Activated T-helper 2 cell treated with anti-CD3 and anti-CD28 coated beads, Interferon-gamma antibody, Interleukin-2, Interleukin-4, amounts not matched to agents 10 μg/mL and 5 μg/mL and 100 μg/mL, durations not matched to agents 14 hours and 24 hours and 36 hours (primary cell): ENCODE measurements at regions not wholly inside any gene's neighbourhood (a gene's known extent, or its start where the extent isn't known, plus 50 kb on each side); places are given as distances from the start of the nearest gene placed in this dataset.
"Not testable (repeated sequence)": the region's sequence is repeated elsewhere in the genome, so short reads cannot be mapped to it uniquely, and the experiment has no call there.

Source experiments
- DNase-seq: peaks from one replicate; pipeline ENCODE4 v3.0.0; 2021; ENCODE audit warnings: low spot score
- H3K27ac Mint-ChIP-seq: one replicate; pipeline ENCODE4 v1.8.0; 2021; ENCODE audit warnings: mixed read lengths
- H3K27me3 Mint-ChIP-seq: one replicate; pipeline ENCODE4 v1.8.0; 2021; ENCODE audit warnings: low read depth, mixed read lengths
- H3K36me3 Mint-ChIP-seq: one replicate; pipeline ENCODE4 v1.8.0; 2021; ENCODE audit warnings: low read depth, mixed read lengths
- H3K4me1 Mint-ChIP-seq: one replicate; pipeline ENCODE4 v1.8.0; 2021; ENCODE audit warnings: low read depth, mixed read lengths
- H3K4me3 Mint-ChIP-seq: one replicate; pipeline ENCODE4 v1.8.0; 2021; ENCODE audit warnings: low read depth, mild to moderate bottlenecking, moderate library complexity, mixed read lengths
- H3K9me3 Mint-ChIP-seq: one replicate; pipeline ENCODE4 v1.8.0; 2021; ENCODE audit warnings: mixed read lengths
- intact Hi-C: fragments of 100-400 bp; cut with micrococcal nuclease; formaldehyde crosslinking; loops from one replicate; pipeline ENCODE4 v1.15.1; 2023

DNA sequence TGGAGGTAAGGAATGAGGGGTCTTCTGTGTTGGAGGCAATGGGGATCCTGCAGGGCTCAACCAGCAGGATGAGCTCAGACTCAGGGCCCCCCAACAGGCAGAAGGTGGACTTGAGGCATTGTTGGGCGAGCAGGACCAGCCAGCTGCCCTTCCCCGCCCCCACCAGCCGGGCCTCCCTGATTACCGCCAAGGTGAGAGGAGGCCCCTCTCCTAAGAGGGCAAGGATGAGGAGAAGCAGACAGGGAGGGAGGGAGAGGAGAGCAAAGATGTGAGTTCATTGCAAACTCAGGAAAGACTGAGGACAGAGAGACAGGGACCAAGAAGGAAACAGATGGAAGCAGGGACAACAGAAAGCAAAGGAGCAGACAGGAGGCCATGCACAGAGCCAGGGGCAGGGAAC lies 272.8 kb upstream of the XYLT1 start:
- H3K9me3 Mint-ChIP-seq: no peaks in the 10 kb centered on the region
- no peaks in the 10 kb centered on the region for H3K36me3 Mint-ChIP-seq
- no peak overlapping the region for H3K27ac Mint-ChIP-seq
- no peak overlapping the region for H3K4me3 Mint-ChIP-seq
- H3K4me1 Mint-ChIP-seq: no peaks in the 10 kb centered on the region
- DNase-seq: no peak
- no peaks in the 10 kb centered on the region for H3K27me3 Mint-ChIP-seq
- intact Hi-C loops: no loop called here

- Mint-ChIP-seq H3K27ac (no peak overlapping the region), H3K4me1 (no peaks in the 10 kb centered on the region), H3K9me3 (no peaks in the 10 kb centered on the region), H3K4me3 (no peak overlapping the region), H3K36me3 (no peaks in the 10 kb centered on the region), H3K27me3 (no peaks in the 10 kb centered on the region)
- DNase-seq: no peak
- intact Hi-C loops: no loop called here
Observed at GRCh38 chr16:17743158-17743557, 272.4 kb upstream of the XYLT1 start.

- H3K4me3 Mint-ChIP-seq, DNase-seq, H3K27ac Mint-ChIP-seq, H3K27me3 Mint-ChIP-seq, H3K4me1 Mint-ChIP-seq, intact Hi-C loops, H3K9me3 Mint-ChIP-seq, H3K36me3 Mint-ChIP-seq: not testable (repeated sequence)
Observed at GRCh38 chr16:17735099-17735498, 264.3 kb upstream of the XYLT1 start.

GRCh38 chr16:17729820-17730219 lies 259.1 kb upstream of the XYLT1 start:
- Mint-ChIP-seq H3K27ac (no peak overlapping the region), H3K4me1 (no peaks in the 10 kb centered on the region), H3K9me3 (peaks cover 6% of the 10 kb centered on the region), H3K4me3 (no peak overlapping the region), H3K36me3 (no peaks in the 10 kb centered on the region), H3K27me3 (no peaks in the 10 kb centered on the region)
- intact Hi-C loops: no loop called here
- DNase-seq: no peak

DNA sequence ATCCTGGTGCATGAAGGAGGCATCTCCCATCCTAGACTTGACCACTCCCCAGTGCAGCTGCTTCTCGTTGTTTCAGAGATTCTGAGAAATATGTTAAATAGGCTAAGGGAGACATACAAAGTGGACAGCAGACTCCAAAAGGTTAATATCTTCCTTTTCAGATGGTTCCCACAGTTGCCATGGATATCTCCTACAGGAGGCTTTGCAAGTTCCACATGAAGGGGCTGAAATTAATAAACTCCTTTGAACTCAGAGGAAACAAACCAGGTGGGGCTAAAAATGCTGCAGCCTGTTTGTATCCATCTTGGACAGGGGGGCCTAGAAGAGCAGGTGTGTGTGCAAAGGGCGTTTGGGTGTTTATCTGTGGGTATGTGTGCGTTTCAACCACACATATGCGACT lies 257.4 kb upstream of the XYLT1 start:
- no peak overlapping the region for H3K27ac Mint-ChIP-seq
- H3K9me3 Mint-ChIP-seq: peaks cover 6% of the 10 kb centered on the region
- no peak overlapping the region for H3K4me3 Mint-ChIP-seq
- H3K27me3 Mint-ChIP-seq: no peaks in the 10 kb centered on the region
- H3K4me1 Mint-ChIP-seq: no peaks in the 10 kb centered on the region
- no peak for DNase-seq
- H3K36me3 Mint-ChIP-seq: no peaks in the 10 kb centered on the region
- intact Hi-C loops: no loop called here

- Mint-ChIP-seq H3K27me3 (no peaks in the 10 kb centered on the region), H3K4me1 (no peaks in the 10 kb centered on the region), H3K36me3 (no peaks in the 10 kb centered on the region), H3K9me3 (peaks cover 3% of the 10 kb centered on the region), H3K4me3 (no peak overlapping the region), H3K27ac (no peak overlapping the region)
- no peak for DNase-seq
- intact Hi-C loops: no loop called here
Observed at GRCh38 chr16:17724242-17724898, 253.6 kb upstream of the XYLT1 start.

DNA sequence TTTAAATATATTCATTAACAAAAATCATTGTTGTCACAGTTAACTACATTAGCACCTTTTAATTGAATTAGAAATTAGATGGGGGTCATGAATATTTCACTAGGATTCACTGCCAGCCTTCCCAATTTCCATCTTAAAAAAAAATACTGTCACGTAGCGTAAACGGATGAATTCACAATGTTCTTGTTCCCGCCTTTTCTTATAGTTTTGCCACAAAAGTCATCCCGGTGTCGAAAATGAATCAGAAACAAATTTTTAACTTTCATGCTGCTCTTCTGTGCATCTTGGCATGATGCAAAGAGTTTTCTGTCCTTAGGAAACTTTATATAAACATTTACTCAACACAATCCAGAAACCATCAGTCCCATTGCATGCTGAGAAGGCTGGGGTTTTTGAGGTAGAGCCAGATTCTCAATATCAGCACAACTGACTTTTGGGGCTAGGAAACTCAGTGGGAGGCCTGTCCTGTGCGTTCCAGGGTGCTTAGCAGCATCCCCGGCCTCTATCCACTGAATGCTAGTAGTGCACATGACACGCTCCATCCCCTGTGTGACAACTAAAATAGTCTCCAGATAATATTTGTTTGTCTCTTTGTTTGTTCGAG lies 252.9 kb upstream of the XYLT1 start:
- Mint-ChIP-seq H3K9me3 (peaks cover 3% of the 10 kb centered on the region), H3K36me3 (no peaks in the 10 kb centered on the region), H3K4me1 (no peaks in the 10 kb centered on the region), H3K27ac (no peak overlapping the region), H3K27me3 (no peaks in the 10 kb centered on the region), H3K4me3 (no peak overlapping the region)
- intact Hi-C loops: no loop called here
- DNase-seq: no peak

DNA sequence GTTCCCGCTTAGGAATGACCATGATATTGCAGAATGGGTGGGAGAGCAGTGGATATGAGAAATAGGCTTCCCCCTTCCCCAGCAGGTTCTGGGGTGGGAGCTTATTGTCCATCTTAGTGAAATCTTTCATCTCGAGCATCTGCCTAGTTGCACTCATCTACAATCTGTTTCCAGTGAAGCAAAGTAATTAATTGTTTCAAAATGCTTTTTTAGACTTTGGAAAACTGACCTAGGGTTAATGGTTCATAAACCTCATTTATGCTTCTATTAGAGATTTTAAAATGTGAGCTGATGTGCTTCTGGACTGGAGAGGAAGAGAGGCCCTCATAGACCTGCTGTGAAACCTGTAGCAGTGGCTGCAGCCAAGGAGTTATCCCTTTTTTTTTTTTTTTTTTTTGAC lies 247.7 kb upstream of the XYLT1 start:
- Mint-ChIP-seq H3K27me3 (no peaks in the 10 kb centered on the region), H3K4me1 (no peaks in the 10 kb centered on the region), H3K4me3 (no peak overlapping the region), H3K9me3 (peaks cover 3% of the 10 kb centered on the region), H3K36me3 (no peaks in the 10 kb centered on the region), H3K27ac (no peak overlapping the region)
- DNase-seq: no peak
- intact Hi-C loops: no loop called here

GRCh38 chr16:17705847-17706246 lies 235.1 kb upstream of the XYLT1 start:
- DNase-seq: no peak
- Mint-ChIP-seq H3K27ac (no peak overlapping the region), H3K4me3 (no peak overlapping the region)

DNA sequence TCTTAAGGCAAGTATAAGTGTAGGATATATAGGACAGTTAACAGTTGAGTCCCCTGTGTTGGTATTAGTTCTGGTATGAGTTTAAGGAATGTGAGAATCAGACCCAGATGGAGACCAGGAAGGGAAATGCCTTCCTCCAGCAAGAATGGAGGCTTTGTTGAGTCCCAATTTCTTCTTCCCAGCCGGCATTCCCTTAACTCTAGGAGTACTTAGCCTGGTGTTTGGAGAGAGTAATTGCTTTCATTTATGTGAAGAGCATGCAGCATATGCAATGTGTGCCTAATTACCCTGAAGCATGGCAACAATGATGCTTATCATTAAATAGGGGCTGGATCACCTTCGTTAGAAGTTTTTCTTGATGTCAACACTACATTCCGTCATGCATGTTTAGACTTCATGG lies 225.9 kb upstream of the XYLT1 start:
- intact Hi-C loops: no loop called here
- H3K9me3 Mint-ChIP-seq: no peaks in the 10 kb centered on the region
- H3K4me1 Mint-ChIP-seq: no peaks in the 10 kb centered on the region
- DNase-seq: no peak
- no peaks in the 10 kb centered on the region for H3K27me3 Mint-ChIP-seq
- H3K27ac Mint-ChIP-seq: no peak overlapping the region
- no peak overlapping the region for H3K4me3 Mint-ChIP-seq
- H3K36me3 Mint-ChIP-seq: no peaks in the 10 kb centered on the region

More at GRCh38 chr16:17705847-17706246, 235.1 kb upstream of the XYLT1 start:
- intact Hi-C loops: no loop called here
- H3K9me3 Mint-ChIP-seq: no peaks in the 10 kb centered on the region
- no peaks in the 10 kb centered on the region for H3K4me1 Mint-ChIP-seq
- H3K27me3 Mint-ChIP-seq: no peaks in the 10 kb centered on the region
- no peaks in the 10 kb centered on the region for H3K36me3 Mint-ChIP-seq

DNA sequence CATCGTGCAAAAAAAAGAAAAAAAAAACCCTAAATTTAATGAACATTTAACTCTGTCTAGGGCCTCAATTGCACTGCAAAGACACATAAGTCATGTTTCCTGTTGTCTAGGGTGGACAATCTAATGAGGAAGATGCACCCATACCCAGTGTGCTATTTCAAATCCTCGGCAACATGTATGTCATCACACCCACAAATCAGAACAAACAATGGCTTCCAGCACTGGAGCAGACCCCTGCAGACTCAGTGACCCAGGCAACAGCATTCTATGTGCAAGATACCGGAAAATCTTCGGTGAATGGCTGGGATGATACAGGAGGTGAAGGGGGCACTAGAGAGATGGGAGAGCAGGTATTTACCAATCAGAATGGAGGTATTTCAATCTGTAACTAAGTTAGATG lies 221.7 kb upstream of the XYLT1 start:
- Mint-ChIP-seq H3K27ac (no peak overlapping the region), H3K9me3 (no peaks in the 10 kb centered on the region), H3K27me3 (peaks cover under 1% of the 10 kb centered on the region), H3K4me1 (no peaks in the 10 kb centered on the region), H3K4me3 (no peak overlapping the region), H3K36me3 (no peaks in the 10 kb centered on the region)
- DNase-seq: no peak
- intact Hi-C loops: no loop called here

DNA sequence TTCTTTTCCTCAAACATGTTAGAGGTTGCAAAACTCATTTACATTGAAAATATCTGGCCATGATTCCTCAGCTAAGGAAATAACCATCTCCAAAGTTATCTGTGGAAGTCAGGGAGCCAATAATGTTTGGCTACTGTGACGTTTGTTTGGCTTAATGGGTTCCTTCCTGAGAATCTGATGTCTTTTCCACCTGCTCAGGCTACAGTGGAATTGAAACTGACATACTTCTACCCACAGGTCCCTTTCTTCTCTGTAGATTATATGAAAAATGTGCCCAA lies 221.1 kb upstream of the XYLT1 start:
- H3K4me3 Mint-ChIP-seq: no peak overlapping the region

GRCh38 chr16:17691106-17691898 lies 220.5 kb upstream of the XYLT1 start:
- no peak for DNase-seq
- Mint-ChIP-seq H3K9me3 (no peaks in the 10 kb centered on the region), H3K27ac (no peak overlapping the region), H3K36me3 (no peaks in the 10 kb centered on the region), H3K4me1 (no peaks in the 10 kb centered on the region), H3K27me3 (peaks cover 2% of the 10 kb centered on the region), H3K4me3 (no peak overlapping the region)
- intact Hi-C loops: no loop called here

More for the DNA sequence above, 221.1 kb upstream of the XYLT1 start:
- DNase-seq: no peak
- intact Hi-C loops: no loop called here
- Mint-ChIP-seq H3K4me1 (no peaks in the 10 kb centered on the region), H3K27ac (no peak overlapping the region), H3K27me3 (peaks cover 2% of the 10 kb centered on the region), H3K36me3 (no peaks in the 10 kb centered on the region), H3K9me3 (no peaks in the 10 kb centered on the region)
